Left colon (tissue), 2 donors: ENCODE measurements at regions not wholly inside any gene's neighbourhood (a gene's known extent, or its start where the extent isn't known, plus 50 kb on each side); places are given as distances from the start of the nearest gene placed in this dataset.
"Not testable (repeated sequence)": the region's sequence is repeated elsewhere in the genome, so short reads cannot be mapped to it uniquely, and the experiment has no call there.

Experiments
- ATAC-seq: fragments of 200-7000 bp; cut with Tn5 transposase; one replicate; pipeline ENCODE4 v1.9.1; 2020; ENCODE audit warnings: mild to moderate bottlenecking, moderate library complexity
- DNase-seq, 2 donors: peaks; one replicate each; pipeline ENCODE4 v3.0.0-alpha.2; 2020
- intact Hi-C, 2 donors: fragments of 100-400 bp; cut with DNase I in 1 of 2; cut with micrococcal nuclease in 1 of 2; formaldehyde crosslinking; loops; one replicate each; pipeline versions ENCODE4 v1.11.2 to v1.14.0; 2022; cut with DNase I, micrococcal nuclease
- donor health status: DM: no; HTN: no; CAD: no.
- donor health status: DM: yes; HTN: yes; CAD: no.

DNA sequence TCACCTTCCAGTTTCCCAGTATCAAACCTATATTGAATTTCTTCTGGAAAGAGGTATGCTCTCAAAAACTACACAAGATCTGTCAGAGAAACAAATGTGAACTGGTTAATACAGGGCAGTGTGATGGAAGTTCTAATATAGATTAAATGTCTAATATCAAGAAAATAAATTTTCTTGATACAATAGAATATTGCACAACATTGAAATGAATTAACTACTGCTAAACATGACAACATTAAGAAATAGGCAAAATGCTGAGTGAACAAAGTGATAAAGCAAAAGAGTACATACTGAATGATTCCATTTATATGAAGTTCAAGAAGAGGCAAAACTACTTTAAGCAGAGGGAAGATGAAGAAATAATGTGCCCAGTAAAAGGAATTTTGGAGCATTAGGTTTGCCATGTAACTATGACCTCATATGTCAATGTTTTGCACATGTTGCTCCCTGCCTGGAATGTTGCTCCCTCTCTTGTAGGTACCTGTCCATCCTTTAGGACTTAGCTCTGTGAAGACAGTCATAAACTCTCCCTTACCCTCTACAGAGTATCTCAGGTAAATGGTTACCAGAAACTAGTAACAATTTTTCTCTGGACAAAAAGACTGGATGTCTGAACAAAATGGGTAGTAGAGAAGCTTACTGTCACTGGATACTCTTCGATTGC, 339.0 kb downstream of the RAD51AP2 start:
- no peak for DNase-seq
- intact Hi-C loops: no loop called here
- no peak for ATAC-seq

DNA sequence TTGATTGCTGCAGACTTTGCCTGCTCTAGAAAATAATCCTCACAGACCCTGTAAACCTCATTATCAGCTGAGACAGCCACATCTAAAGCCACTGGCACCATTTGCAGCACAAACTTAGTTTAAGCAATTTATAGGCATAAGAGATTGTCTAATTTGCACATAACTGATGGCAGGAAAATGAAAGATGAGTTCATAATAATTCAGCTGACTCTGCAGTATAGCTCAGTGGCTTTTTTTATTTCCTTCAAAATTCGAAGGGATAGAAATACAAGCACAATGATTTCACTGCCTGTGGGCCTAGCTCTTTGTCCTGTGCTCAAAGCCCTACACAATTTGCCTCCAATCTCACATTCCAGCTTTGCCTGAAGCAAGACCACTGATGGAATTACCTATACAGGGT, 341.2 kb downstream of the RAD51AP2 start:
- ATAC-seq (no peak), DNase-seq (no peak)
- intact Hi-C loops: no loop called here

DNA sequence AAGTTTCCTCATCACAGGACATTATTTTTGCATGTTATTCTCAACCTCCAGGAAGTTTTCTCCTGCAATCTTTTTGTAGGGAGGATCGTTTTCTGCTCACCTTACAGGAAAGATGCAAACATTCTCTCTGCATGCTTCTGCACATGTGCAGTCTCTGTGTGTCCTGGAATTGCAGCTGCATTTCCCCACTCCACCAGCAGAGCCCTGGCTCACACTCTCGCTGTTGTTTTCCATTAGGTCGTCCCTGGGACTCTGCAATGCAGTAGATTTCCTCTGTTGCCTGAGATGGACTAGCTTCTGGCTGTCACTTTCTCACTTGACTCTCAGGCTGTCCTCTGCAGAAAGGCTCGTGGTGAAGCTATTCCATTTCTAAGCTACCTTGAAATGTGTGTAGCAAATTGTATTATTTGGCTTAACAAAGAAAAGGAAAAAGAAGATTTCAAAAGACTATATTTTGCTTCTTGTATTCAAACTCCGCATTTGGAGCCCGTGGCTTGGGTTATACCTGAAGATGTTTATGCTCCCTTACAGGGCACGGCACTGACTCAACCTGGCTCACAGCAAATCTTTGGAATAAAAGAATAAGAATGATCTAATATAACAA, 346.7 kb downstream of the RAD51AP2 start:
- DNase-seq (peak in 1 of 2 donors; percentile 13), ATAC-seq (peak; percentile 38)
- intact Hi-C loops: no loop called here

DNA sequence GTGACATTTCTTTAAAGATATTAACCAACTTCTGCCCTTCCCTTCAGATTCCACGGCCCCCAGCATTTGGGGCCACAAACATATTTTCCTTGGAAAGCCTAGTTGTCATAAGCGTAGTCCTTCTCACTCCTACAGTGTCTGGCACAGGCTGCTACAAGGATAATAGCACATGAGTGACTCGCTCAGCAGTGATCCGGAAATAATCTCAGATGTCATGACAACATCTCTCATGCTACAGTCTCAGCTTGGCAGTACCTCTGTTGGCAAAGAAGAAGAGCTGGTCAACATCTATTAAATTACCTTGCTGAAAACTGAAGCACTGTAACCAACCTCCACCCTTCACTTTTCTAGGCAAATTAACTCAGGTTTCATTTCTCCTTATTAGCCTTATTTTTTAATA, 351.7 kb downstream of the RAD51AP2 start:
- DNase-seq (no peak), ATAC-seq (no peak)
- intact Hi-C loops: no loop called here

- ATAC-seq (no peak), DNase-seq (no peak)
- intact Hi-C loops: no loop called here
These were observed 353.7 kb downstream of the RAD51AP2 start for GRCh38 chr2:17164550-17164949.

GRCh38 chr2:17163638-17164037, 354.6 kb downstream of the RAD51AP2 start:
- ATAC-seq: no peak
- DNase-seq: no peak

DNA sequence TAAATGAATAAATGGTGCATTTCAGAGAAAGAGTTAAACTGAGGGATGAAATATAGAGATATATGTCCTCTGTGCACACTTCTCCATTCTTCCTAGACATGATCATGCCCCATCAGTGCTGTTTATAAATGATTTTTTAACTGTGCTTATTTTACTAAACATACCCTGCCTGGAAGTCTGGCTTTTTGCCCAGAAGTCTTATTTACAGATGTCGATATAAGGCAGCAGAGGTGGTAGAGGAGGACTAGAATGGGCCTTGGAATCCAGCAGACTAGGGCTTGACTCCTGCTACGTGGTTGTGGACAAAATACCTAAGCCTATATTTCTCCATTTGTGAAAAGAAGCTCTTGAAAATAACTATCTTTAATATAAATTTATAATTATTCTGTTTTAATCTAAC, 355.5 kb downstream of the RAD51AP2 start:
- intact Hi-C loops: no loop called here
- ATAC-seq (no peak), DNase-seq (no peak)

More at GRCh38 chr2:17163638-17164037, 354.6 kb downstream of the RAD51AP2 start:
- intact Hi-C loops: no loop called here

GRCh38 chr2:17160594-17160993, 357.6 kb downstream of the RAD51AP2 start:
- no peak for ATAC-seq
- intact Hi-C loops: no loop called here
- no peak for DNase-seq

DNA sequence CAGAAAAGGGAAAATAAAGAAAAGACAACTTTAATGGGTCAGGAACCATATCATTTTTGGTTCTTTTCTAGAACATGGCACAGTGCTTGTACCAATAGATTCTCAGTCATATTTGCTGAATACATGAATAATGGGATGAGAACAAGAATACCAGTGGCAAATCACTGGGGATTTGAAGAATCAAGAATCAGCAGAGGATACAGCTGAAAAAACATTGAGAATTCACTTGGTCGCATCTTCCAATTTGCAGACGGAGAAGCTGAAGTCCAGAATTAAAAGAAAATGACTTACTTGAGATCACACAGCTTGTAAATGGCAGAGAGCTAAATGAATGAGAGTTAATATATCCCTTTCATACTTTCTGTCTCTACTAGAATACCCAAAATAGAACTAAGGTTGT, 362.2 kb downstream of the RAD51AP2 start:
- no peak for ATAC-seq
- intact Hi-C loops: no loop called here
- no peak for DNase-seq

- DNase-seq (no peak), ATAC-seq (no peak)
- intact Hi-C loops: no loop called here
These were observed 368.3 kb downstream of the RAD51AP2 start for GRCh38 chr2:17149945-17150344.

GRCh38 chr2:17148407-17149145, 369.7 kb downstream of the RAD51AP2 start:
- DNase-seq (peak in 1 of 2 donors; percentile 5), ATAC-seq (no peak)
- intact Hi-C loops: no loop called here

DNA sequence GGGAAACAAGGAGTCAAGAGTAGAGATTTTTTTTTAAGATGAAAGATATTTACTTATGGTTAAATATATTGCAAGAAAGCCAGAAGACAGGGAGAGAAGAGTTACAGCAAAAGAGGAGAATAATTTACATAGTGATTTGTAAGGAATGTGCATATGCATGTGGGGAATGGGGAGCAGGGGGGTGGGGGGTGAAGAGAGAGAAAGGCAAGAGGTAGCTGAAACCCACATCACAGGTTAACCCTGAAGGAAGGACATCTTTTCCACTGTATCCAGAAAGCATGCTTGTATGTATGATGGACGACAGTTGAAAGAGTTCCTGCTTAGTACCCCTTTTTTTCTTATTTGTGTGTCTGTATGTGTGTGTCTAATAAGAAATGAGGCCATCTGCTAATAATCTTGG, 371.9 kb downstream of the RAD51AP2 start:
- ATAC-seq (no peak), DNase-seq (no peak)
- intact Hi-C loops: no loop called here

- intact Hi-C loops: no loop called here
- ATAC-seq: no peak
These were observed 381.4 kb downstream of the RAD51AP2 start for GRCh38 chr2:17136877-17137276.

DNA sequence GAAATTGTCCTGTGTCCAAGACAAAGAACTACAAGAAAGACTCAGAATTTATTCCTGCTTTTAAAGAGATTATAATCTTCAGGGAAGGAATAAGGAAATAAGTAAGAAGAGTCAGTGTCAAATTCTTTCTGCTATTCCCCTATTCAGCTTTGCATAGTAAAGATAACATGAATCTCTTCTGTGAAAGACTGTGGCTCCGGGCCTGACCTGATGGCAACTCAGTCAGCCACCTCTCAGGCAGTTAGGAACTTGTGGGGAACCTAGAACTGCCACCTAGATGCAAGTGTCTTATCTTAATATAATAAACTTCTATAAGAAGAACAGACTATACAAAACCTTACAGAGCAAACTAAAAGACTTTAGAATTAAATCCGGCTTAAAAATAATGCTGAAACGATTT, 382.0 kb downstream of the RAD51AP2 start:
- intact Hi-C loops: no loop called here
- ATAC-seq: no peak

More at GRCh38 chr2:17136877-17137276, 381.4 kb downstream of the RAD51AP2 start:
- DNase-seq: no peak

DNA sequence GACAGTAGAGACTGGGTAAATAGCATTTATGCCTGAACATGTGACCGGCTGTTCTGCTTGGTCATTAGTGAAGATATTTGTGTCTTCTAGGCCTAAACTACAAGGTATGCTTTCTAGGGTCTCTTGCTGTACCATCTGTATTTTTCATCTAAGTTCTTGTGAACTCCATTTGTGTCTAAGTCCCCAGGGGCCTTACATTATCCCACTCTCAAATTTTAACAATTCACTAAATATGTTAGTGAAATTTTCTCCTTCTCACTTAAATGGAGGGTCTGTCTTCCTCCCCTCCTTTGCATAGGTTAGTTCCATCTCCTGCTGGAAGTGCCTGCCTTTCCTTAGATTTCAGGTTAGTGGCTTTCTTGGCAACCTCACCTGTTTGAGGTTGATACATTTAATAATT, 382.6 kb downstream of the RAD51AP2 start:
- DNase-seq (no peak), ATAC-seq (no peak)
- intact Hi-C loops: no loop called here

More for the DNA sequence above, 382.0 kb downstream of the RAD51AP2 start:
- DNase-seq: no peak

DNA sequence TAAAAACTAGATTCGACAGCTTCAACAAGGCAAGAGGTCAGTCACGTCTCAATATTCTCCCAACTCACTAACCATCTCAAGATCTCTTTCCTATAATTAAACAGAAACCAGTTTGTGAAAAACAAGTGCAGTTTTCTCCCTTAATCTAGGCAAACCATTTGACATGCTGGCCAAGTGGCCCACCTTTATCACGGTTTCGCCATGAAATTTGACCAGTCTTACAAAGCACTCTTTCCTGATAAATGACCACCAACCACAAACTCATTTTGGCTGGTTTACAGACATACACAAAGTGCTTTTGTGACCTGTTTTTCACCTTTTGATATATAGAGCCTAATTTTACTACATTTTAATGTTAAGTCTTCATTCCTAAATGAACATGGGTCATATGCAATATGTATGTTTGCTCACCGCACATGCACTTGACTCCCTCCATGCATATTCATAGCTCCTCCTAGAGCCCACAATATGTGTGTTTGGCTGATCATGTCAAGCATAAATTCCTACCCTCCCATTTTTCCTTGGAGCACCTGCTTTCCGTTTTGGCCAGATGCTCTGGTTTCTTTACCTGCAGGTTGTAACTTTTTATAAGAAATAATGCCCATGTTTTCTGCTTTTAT, 385.1 kb downstream of the RAD51AP2 start:
- intact Hi-C loops: no loop called here
- ATAC-seq (no peak), DNase-seq (no peak)

DNA sequence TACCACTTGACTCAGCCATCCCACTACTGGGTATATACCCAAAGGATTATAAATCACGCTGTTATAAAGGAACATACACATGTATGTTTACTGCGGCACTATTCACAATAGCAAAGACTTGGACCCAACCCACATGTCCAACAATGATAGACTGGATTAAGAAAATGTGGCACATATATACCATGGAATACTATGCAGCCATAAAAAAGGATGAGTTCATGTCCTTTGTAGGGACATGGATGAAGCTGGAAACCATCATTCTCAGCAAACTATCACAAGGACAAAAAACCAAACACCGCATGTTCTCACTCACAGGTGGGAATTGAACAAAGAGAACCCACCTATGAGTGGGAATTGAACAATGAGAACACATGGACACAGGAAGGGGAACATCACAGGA, 387.6 kb downstream of the RAD51AP2 start:
- intact Hi-C loops, DNase-seq, ATAC-seq: not testable (repeated sequence)

DNA sequence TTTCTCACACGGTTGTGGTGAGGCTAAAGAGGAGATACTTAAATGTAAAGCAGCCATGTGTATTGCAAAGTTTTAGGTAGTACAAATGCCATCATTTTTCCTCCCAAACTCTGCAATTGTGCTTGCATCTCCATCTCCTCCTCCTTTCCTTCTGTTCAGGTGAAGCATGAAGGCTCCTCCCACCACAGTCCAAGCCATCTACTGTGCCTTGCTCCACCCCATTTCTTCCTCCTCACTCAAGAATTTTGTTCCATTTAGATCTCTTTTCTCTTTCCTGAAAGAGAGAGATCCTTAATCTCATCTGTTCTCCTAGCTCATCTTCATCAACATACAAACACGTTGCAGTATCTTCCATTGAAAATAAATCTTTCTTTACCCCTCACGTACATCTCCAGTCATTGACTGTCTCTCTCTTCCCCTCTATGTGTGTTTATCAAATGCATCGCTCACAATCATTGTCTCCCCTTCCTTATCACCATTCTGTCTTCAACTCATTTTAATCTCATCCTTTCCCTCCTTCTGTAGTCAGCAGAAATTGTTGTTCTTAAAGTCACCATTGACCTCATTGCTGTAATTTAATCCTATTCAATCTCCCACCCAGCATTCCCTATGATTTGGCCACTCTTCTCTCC, 392.1 kb downstream of the RAD51AP2 start:
- DNase-seq (no peak), ATAC-seq (no peak)
- intact Hi-C loops: no loop called here

- intact Hi-C loops: no loop called here
- ATAC-seq (no peak), DNase-seq (no peak)
These were observed 393.5 kb downstream of the RAD51AP2 start for GRCh38 chr2:17124575-17125318.
